Transverse colon (tissue), 4 donors: ENCODE measurements at regions not wholly inside any gene's neighbourhood (a gene's known extent, or its start where the extent isn't known, plus 50 kb on each side); places are given as distances from the start of the nearest gene placed in this dataset.

Experiments used
- DNase-seq: peaks from one replicate; pipeline ENCODE4 v3.0.0-alpha.2; 2019
- H3K27ac ChIP-seq, 4 donors: fragments of 200-600 bp; sonication (generic); 2 replicates each; pipeline ENCODE4 v1.5.1; 2016 to 2018; ENCODE audit warnings: inconsistent platforms in 4 of 4
- H3K27me3 ChIP-seq: fragments of 200-600 bp; sonication (generic); 2 replicates; pipeline ENCODE4 v1.5.1; 2017; ENCODE audit warnings: inconsistent platforms
- H3K36me3 ChIP-seq, 4 donors: fragments of 200-600 bp; sonication (generic); 2 replicates each; pipeline ENCODE4 v1.5.1; 2017 to 2019; ENCODE audit warnings: inconsistent platforms in 4 of 4
- H3K4me1 ChIP-seq, 4 donors: fragments of 200-600 bp; sonication (generic); 2 replicates each; pipeline ENCODE4 v1.5.1; 2017 to 2020; ENCODE audit warnings: inconsistent platforms in 4 of 4
- H3K4me3 ChIP-seq, 4 donors: fragments of 200-600 bp; sonication (generic); 1 replicate in 1 of 4; 2 replicates in 3 of 4; pipeline versions ENCODE4 v1.5.1 to v1.6.1; 2017 to 2019; ENCODE audit warnings: inconsistent platforms in 4 of 4
- H3K9me3 ChIP-seq, 2 donors: fragments of 200-600 bp; sonication (generic); 2 replicates each; pipeline ENCODE4 v1.5.1; 2017 to 2019; ENCODE audit warnings: inconsistent platforms in 2 of 2
- CTCF ChIP-seq, 5 experiments: fragments of 200-600 bp in 3 of 5; fragments of 450-650 bp in 2 of 5; sonication (generic) in 3 of 5; IDR thresholded peaks; 1 replicate in 2 of 5; 2 replicates in 3 of 5; pipeline ENCODE4 v1.5.1; 2016 to 2017; ENCODE audit warnings: antibody characterized with exemption in 5 of 5, inconsistent platforms in 3 of 5, mild to moderate bottlenecking in 2 of 5, moderate library complexity in 1 of 5
- EP300 ChIP-seq: sonication (generic); formaldehyde crosslinking; IDR thresholded peaks from one replicate; pipeline ENCODE4 v1.6.1; 2017; ENCODE audit warnings: antibody characterized with exemption, low read depth
- POLR2A ChIP-seq: fragments of 450-650 bp; IDR thresholded peaks from one replicate; pipeline ENCODE4 v1.6.1; 2016; ENCODE audit warnings: antibody characterized with exemption, mild to moderate bottlenecking, moderate library complexity
- POLR2AphosphoS5 ChIP-seq, 3 donors: sonication (generic); formaldehyde crosslinking; IDR thresholded peaks; one replicate each; pipeline ENCODE4 v1.6.1; 2016; ENCODE audit warnings: antibody characterized with exemption in 3 of 3
- WGBS, 2 donors: methylation state at CpG; one replicate each; pipeline ENCODE4 v1.1.5; 2018; ENCODE audit warnings: low coverage in 1 of 2; 5-methylcytosine and 5-hydroxymethylcytosine counted together
- in situ Hi-C, 4 donors: fragments of 200-750 bp; cut with MboI; loops; one replicate each; pipeline versions ENCODE4 v1.15.0 to v1.15.1; 2017; ENCODE audit warnings: low sequenced_read_pairs in 3 of 4, low pct_ligation_motif_present in 1 of 4, low pct_unique_long_range_greater_than_20kb in 1 of 4
- intact Hi-C: fragments of 100-400 bp; cut with DNase I; formaldehyde crosslinking; loops from one replicate; pipeline ENCODE4 v1.15.1; 2023; ENCODE audit warnings: low total_unique reads

GRCh38 chr3:59246719-59247401 lies 197.0 kb upstream of the CFAP20DC start:
- in situ Hi-C loops (no loop called here), intact Hi-C loops (no loop called here)
- H3K27me3 ChIP-seq, result no peaks in the 10 kb centered on the region
- peaks cover 0 to 8% (median 0%) of the 10 kb centered on the region in 4 donors for H3K4me1 ChIP-seq
- WGBS, 2 donors, result 84 to 90% methylated on average over 3 of the region's 3 CpGs
- no peak for DNase-seq
- no peak overlapping the region for H3K27ac ChIP-seq
- no peak overlapping the region for H3K4me3 ChIP-seq
- TF ChIP-seq POLR2A, result no peak
- TF ChIP-seq CTCF (IDR thresholded peaks at IDR 0.05), result no peak
- TF ChIP-seq POLR2AphosphoS5 (IDR thresholded peaks at IDR 0.05), result no peak
- TF ChIP-seq EP300, result no peak
- H3K9me3 ChIP-seq, result no peaks in the 10 kb centered on the region
- no peaks in the 10 kb centered on the region for H3K36me3 ChIP-seq

GRCh38 chr3:59245859-59246501 lies 196.2 kb upstream of the CFAP20DC start:
- WGBS, 2 donors, result 62 to 69% methylated on average over 3 to 8 of the region's 8 CpGs
- TF ChIP-seq POLR2A (no peak), EP300 (no peak), CTCF (IDR thresholded peaks at IDR 0.05) (no peak), POLR2AphosphoS5 (IDR thresholded peaks at IDR 0.05) (no peak)
- H3K36me3 ChIP-seq, result no peaks in the 10 kb centered on the region
- H3K27me3 ChIP-seq, result no peaks in the 10 kb centered on the region
- intact Hi-C loops, result no loop called here
- H3K4me3 ChIP-seq, result no peak overlapping the region
- H3K4me1 ChIP-seq, result peaks cover 0 to 8% (median 0%) of the 10 kb centered on the region in 4 donors
- no peak for DNase-seq
- no peak overlapping the region for H3K27ac ChIP-seq
- H3K9me3 ChIP-seq, result no peaks in the 10 kb centered on the region
- in situ Hi-C loops, result no loop called here

GRCh38 chr3:59245300-59245858 lies 195.6 kb upstream of the CFAP20DC start:
- H3K27me3 ChIP-seq, result no peaks in the 10 kb centered on the region
- in situ Hi-C loops (no loop called here), intact Hi-C loops (no loop called here)
- 10 to 35% methylated on average over 3 to 5 of the region's 5 CpGs for WGBS, 2 donors
- TF ChIP-seq POLR2AphosphoS5 (IDR thresholded peaks at IDR 0.05) (no peak), CTCF (IDR thresholded peaks at IDR 0.05) (no peak), POLR2A (no peak), EP300 (no peak)
- H3K9me3 ChIP-seq, result no peaks in the 10 kb centered on the region
- H3K36me3 ChIP-seq, result no peaks in the 10 kb centered on the region
- DNase-seq, result no peak
- peaks cover 0 to 8% (median 0%) of the 10 kb centered on the region in 4 donors for H3K4me1 ChIP-seq
- H3K4me3 ChIP-seq, result no peak overlapping the region
- no peak overlapping the region for H3K27ac ChIP-seq

GRCh38 chr3:59244343-59244742 lies 194.5 kb upstream of the CFAP20DC start:
- Histone ChIP-seq H3K4me3 (no peak overlapping the region), H3K9me3 (no peaks in the 10 kb centered on the region), H3K36me3 (no peaks in the 10 kb centered on the region), H3K4me1 (peaks cover 0 to 8% (median 0%) of the 10 kb centered on the region in 4 donors), H3K27ac (no peak overlapping the region), H3K27me3 (no peaks in the 10 kb centered on the region)
- in situ Hi-C loops (no loop called here), intact Hi-C loops (no loop called here)
- 88 to 91% methylated on average over 6 of the region's 6 CpGs for WGBS, 2 donors
- no peak for DNase-seq
- TF ChIP-seq EP300, result no peak
- no peak for TF ChIP-seq POLR2A
- TF ChIP-seq CTCF (IDR thresholded peaks at IDR 0.05), result no peak
- no peak for TF ChIP-seq POLR2AphosphoS5 (IDR thresholded peaks at IDR 0.05)
